ENCODE measurements at regions not wholly inside any gene's neighbourhood (a gene's known extent, or its start where the extent isn't known, plus 50 kb on each side); places are given as distances from the start of the nearest gene placed in this dataset.

DNA sequence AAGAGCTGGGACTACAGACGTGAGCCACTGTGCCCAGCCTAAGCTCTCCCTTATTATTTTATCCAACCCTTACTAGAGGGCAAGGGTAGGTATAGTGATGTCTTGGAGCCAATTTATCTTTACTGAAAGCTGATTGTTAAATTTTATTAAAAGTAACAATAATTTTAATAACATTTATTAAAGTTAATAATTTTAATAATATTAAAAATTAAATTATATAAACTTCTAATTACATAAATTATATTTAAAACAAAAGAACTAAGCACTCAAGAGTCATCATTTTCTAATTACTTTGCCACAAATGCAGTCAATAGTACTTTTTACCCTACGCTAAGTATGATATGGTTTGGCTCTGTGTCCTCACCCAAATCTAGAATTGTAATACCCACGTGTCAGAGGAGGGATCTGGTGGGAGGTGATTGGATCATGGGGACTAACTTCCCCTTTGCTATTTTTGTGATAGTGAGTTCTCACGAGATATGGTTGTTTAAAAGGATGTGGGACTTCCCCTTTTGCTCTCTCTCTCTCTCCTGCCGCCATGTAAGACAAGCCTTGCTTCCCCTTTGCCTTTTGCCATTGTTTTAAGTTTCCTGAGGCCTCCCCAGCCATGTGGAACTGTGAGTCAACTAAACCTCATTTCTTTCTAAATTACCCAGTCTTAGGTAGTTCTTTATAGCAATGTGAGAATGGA lies 58.4 kb upstream of the ETV1 start:
- TF ChIP-seq POLR2AphosphoS5 (IDR thresholded peaks at IDR 0.05; ENCODE audit: low read depth, low read length) (no peak), NRF1 (IDR thresholded peaks at IDR 0.05; ENCODE audit: low read depth, low read length) (no peak), TAF1 (IDR thresholded peaks at IDR 0.05; ENCODE audit: borderline replicate concordance, low read depth, low read length) (no peak), EZH2phosphoT487 (IDR thresholded peaks at IDR 0.05; ENCODE audit: borderline replicate concordance, low read depth) (no peak), SMC3 (IDR thresholded peaks at IDR 0.05; ENCODE audit: low read depth, low read length) (no peak), YY1 (IDR thresholded peaks at IDR 0.05; ENCODE audit: low read depth) (no peak), MXI1 (IDR thresholded peaks at IDR 0.05; ENCODE audit: low read depth, low read length) (no peak)
- TF ChIP-seq, protein P1, sequence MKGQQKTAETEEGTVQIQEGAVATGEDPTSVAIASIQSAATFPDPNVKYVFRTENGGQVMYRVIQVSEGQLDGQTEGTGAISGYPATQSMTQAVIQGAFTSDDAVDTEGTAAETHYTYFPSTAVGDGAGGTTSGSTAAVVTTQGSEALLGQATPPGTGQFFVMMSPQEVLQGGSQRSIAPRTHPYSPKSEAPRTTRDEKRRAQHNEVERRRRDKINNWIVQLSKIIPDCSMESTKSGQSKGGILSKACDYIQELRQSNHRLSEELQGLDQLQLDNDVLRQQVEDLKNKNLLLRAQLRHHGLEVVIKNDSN (IDR thresholded peaks at IDR 0.05; ENCODE audit: borderline replicate concordance, low read depth) = no peak
- TF ChIP-seq, protein P2, sequence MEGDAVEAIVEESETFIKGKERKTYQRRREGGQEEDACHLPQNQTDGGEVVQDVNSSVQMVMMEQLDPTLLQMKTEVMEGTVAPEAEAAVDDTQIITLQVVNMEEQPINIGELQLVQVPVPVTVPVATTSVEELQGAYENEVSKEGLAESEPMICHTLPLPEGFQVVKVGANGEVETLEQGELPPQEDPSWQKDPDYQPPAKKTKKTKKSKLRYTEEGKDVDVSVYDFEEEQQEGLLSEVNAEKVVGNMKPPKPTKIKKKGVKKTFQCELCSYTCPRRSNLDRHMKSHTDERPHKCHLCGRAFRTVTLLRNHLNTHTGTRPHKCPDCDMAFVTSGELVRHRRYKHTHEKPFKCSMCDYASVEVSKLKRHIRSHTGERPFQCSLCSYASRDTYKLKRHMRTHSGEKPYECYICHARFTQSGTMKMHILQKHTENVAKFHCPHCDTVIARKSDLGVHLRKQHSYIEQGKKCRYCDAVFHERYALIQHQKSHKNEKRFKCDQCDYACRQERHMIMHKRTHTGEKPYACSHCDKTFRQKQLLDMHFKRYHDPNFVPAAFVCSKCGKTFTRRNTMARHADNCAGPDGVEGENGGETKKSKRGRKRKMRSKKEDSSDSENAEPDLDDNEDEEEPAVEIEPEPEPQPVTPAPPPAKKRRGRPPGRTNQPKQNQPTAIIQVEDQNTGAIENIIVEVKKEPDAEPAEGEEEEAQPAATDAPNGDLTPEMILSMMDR (IDR thresholded peaks at IDR 0.05) = no peak
- TF ChIP-seq, protein P3, sequence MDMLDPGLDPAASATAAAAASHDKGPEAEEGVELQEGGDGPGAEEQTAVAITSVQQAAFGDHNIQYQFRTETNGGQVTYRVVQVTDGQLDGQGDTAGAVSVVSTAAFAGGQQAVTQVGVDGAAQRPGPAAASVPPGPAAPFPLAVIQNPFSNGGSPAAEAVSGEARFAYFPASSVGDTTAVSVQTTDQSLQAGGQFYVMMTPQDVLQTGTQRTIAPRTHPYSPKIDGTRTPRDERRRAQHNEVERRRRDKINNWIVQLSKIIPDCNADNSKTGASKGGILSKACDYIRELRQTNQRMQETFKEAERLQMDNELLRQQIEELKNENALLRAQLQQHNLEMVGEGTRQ (IDR thresholded peaks at IDR 0.05; ENCODE audit: borderline replicate concordance, low read depth, low read length) = no peak
- TF ChIP-seq, protein P4, sequence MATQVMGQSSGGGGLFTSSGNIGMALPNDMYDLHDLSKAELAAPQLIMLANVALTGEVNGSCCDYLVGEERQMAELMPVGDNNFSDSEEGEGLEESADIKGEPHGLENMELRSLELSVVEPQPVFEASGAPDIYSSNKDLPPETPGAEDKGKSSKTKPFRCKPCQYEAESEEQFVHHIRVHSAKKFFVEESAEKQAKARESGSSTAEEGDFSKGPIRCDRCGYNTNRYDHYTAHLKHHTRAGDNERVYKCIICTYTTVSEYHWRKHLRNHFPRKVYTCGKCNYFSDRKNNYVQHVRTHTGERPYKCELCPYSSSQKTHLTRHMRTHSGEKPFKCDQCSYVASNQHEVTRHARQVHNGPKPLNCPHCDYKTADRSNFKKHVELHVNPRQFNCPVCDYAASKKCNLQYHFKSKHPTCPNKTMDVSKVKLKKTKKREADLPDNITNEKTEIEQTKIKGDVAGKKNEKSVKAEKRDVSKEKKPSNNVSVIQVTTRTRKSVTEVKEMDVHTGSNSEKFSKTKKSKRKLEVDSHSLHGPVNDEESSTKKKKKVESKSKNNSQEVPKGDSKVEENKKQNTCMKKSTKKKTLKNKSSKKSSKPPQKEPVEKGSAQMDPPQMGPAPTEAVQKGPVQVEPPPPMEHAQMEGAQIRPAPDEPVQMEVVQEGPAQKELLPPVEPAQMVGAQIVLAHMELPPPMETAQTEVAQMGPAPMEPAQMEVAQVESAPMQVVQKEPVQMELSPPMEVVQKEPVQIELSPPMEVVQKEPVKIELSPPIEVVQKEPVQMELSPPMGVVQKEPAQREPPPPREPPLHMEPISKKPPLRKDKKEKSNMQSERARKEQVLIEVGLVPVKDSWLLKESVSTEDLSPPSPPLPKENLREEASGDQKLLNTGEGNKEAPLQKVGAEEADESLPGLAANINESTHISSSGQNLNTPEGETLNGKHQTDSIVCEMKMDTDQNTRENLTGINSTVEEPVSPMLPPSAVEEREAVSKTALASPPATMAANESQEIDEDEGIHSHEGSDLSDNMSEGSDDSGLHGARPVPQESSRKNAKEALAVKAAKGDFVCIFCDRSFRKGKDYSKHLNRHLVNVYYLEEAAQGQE (IDR thresholded peaks at IDR 0.05; ENCODE audit: low read depth, low read length) = no peak
